ENCODE measurements at regions not wholly inside any gene's neighbourhood (a gene's known extent, or its start where the extent isn't known, plus 50 kb on each side); places are given as distances from the start of the nearest gene placed in this dataset.

GRCh38 chr5:97847920-97848631 lies 665.0 kb upstream of the RIOK2 start:
- DNase-seq (ENCODE audit: low spot score) (no peak), ATAC-seq (no peak)
- Mint-ChIP-seq H3K9me3 (no peaks in the 10 kb centered on the region), H3K27me3 (ENCODE audit: low read depth) (no peaks in the 10 kb centered on the region), H3K36me3 (no peaks in the 10 kb centered on the region), H3K4me3 (no peak overlapping the region), H3K27ac (no peak overlapping the region), H3K4me1 (no peaks in the 10 kb centered on the region)
- TF ChIP-seq, protein P1, sequence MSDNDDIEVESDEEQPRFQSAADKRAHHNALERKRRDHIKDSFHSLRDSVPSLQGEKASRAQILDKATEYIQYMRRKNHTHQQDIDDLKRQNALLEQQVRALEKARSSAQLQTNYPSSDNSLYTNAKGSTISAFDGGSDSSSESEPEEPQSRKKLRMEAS (CRISPR knock-in tag; IDR thresholded peaks at IDR 0.05): no peak
- no peak for TF ChIP-seq ERG (CRISPR knock-in tag; IDR thresholded peaks at IDR 0.05)
- no peak for TF ChIP-seq ZNF671 (CRISPR knock-in tag; IDR thresholded peaks at IDR 0.05)
- no peak for TF ChIP-seq TEAD4 (CRISPR knock-in tag; IDR thresholded peaks at IDR 0.05)
- TF ChIP-seq TCF7 (CRISPR knock-in tag; IDR thresholded peaks at IDR 0.05; ENCODE audit: low read depth): no peak
- TF ChIP-seq MYBL2 (CRISPR knock-in tag; IDR thresholded peaks at IDR 0.05): no peak
- no peak for TF ChIP-seq JAZF1 (CRISPR knock-in tag; IDR thresholded peaks at IDR 0.05)
- no peak for TF ChIP-seq RELA (CRISPR knock-in tag; IDR thresholded peaks at IDR 0.05; ENCODE audit: borderline replicate concordance)
- POLR2A ChIA-PET: no interaction called here
- CTCF ChIA-PET: no interaction called here

DNA sequence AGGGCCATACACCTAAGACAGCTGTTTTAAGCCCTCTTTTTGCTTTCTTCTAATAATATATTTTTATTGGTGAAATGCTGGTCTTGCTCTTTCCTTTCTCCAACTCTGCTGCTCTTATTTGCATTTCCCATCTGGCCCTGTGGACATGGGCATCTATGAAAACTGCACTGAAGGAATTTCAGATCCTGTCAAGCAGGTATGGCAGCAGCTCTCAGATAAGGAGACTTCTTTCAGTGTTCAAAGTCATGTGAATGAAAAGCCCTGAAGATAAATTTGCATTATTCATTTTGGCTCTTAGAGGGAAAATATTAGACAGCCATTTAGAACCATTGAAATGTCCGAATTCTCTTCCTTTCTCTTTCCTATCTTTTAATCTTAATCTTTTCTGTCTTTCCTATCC lies 668.0 kb upstream of the RIOK2 start:
- no peaks in the 10 kb centered on the region for H3K27me3 Mint-ChIP-seq (ENCODE audit: low read depth)
- ChIA-PET POLR2A (no interaction called here), CTCF (no interaction called here)
- no peaks in the 10 kb centered on the region for H3K4me1 Mint-ChIP-seq
- ATAC-seq (no peak), DNase-seq (ENCODE audit: low spot score) (no peak)
- TF ChIP-seq, protein P2, sequence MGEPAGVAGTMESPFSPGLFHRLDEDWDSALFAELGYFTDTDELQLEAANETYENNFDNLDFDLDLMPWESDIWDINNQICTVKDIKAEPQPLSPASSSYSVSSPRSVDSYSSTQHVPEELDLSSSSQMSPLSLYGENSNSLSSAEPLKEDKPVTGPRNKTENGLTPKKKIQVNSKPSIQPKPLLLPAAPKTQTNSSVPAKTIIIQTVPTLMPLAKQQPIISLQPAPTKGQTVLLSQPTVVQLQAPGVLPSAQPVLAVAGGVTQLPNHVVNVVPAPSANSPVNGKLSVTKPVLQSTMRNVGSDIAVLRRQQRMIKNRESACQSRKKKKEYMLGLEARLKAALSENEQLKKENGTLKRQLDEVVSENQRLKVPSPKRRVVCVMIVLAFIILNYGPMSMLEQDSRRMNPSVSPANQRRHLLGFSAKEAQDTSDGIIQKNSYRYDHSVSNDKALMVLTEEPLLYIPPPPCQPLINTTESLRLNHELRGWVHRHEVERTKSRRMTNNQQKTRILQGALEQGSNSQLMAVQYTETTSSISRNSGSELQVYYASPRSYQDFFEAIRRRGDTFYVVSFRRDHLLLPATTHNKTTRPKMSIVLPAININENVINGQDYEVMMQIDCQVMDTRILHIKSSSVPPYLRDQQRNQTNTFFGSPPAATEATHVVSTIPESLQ (CRISPR knock-in tag; IDR thresholded peaks at IDR 0.05): no peak
- TF ChIP-seq FOXK1 (CRISPR knock-in tag; IDR thresholded peaks at IDR 0.05) (no peak), ZNF263 (CRISPR knock-in tag; IDR thresholded peaks at IDR 0.05; ENCODE audit: low read depth) (no peak), HMGA2 (CRISPR knock-in tag; IDR thresholded peaks at IDR 0.05) (no peak), SMAD3 (CRISPR knock-in tag; IDR thresholded peaks at IDR 0.05; ENCODE audit: borderline replicate concordance) (no peak), OVOL2 (CRISPR knock-in tag; IDR thresholded peaks at IDR 0.05; ENCODE audit: borderline replicate concordance) (no peak)
- H3K36me3 Mint-ChIP-seq: no peaks in the 10 kb centered on the region
- no peak overlapping the region for H3K4me3 Mint-ChIP-seq
- no peak overlapping the region for H3K27ac Mint-ChIP-seq
- 0 out of 2 replicates have a peak, but pooled peaks cover 4% of the 10 kb centered on the region for H3K9me3 Mint-ChIP-seq

- 0 out of 2 replicates have a peak, but pooled peaks have one; percentile 38 for ATAC-seq
- TF ChIP-seq ZNF281 (CRISPR knock-in tag; IDR thresholded peaks at IDR 0.05) (no peak), ELF4 (CRISPR knock-in tag; IDR thresholded peaks at IDR 0.05; ENCODE audit: low read depth) (no peak), KAT7 (CRISPR knock-in tag; IDR thresholded peaks at IDR 0.05; ENCODE audit: borderline replicate concordance) (no peak), GTF2I (CRISPR knock-in tag; conservative IDR thresholded peaks at IDR 0.05) (no peak), CREB1 (CRISPR knock-in tag; IDR thresholded peaks at IDR 0.05) (no peak), CBFB (CRISPR knock-in tag; IDR thresholded peaks at IDR 0.05; ENCODE audit: low read depth) (no peak), TCF7 (CRISPR knock-in tag; IDR thresholded peaks at IDR 0.05; ENCODE audit: low read depth) (no peak)
- TF ChIP-seq, protein P3, sequence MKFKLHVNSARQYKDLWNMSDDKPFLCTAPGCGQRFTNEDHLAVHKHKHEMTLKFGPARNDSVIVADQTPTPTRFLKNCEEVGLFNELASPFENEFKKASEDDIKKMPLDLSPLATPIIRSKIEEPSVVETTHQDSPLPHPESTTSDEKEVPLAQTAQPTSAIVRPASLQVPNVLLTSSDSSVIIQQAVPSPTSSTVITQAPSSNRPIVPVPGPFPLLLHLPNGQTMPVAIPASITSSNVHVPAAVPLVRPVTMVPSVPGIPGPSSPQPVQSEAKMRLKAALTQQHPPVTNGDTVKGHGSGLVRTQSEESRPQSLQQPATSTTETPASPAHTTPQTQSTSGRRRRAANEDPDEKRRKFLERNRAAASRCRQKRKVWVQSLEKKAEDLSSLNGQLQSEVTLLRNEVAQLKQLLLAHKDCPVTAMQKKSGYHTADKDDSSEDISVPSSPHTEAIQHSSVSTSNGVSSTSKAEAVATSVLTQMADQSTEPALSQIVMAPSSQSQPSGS (CRISPR knock-in tag; IDR thresholded peaks at IDR 0.05; ENCODE audit: borderline replicate concordance, low read depth): no peak
- TF ChIP-seq, protein P1 (CRISPR knock-in tag; IDR thresholded peaks at IDR 0.05): no peak
- H3K36me3 Mint-ChIP-seq: no peaks in the 10 kb centered on the region
- H3K4me1 Mint-ChIP-seq: no peaks in the 10 kb centered on the region
- POLR2A ChIA-PET: no interaction called here
- H3K9me3 Mint-ChIP-seq: peaks cover 15% of the 10 kb centered on the region
- H3K27ac Mint-ChIP-seq: no peak overlapping the region
- no peak overlapping the region for H3K4me3 Mint-ChIP-seq
- DNase-seq (ENCODE audit: low spot score): peak; percentile 11
- H3K27me3 Mint-ChIP-seq (ENCODE audit: low read depth): no peaks in the 10 kb centered on the region
- CTCF ChIA-PET: no interaction called here
Observed at GRCh38 chr5:97854871-97855762, 672.1 kb upstream of the RIOK2 start.

Measured in WTC11 (cell line).